K562 (cell line): ENCODE measurements at regions not wholly inside any gene's neighbourhood (a gene's known extent, or its start where the extent isn't known, plus 50 kb on each side); places are given as distances from the start of the nearest gene placed in this dataset.
"Not testable (repeated sequence)": the region's sequence is repeated elsewhere in the genome, so short reads cannot be mapped to it uniquely, and the experiment has no call there.

ENCODE experiments used
- BDP1 ChIP-seq: IDR thresholded peaks from 3 replicates; pipeline ENCODE4 v1.6.1; 2011; ENCODE audit not compliant: insufficient read length, insufficient read depth
- C11orf30 ChIP-seq: fragments of 450-650 bp; IDR thresholded peaks from 2 replicates; pipeline ENCODE4 v1.6.1; 2016; ENCODE audit warnings: low read depth, mild to moderate bottlenecking
- CHD7 ChIP-seq: fragments of 200-600 bp; sonication (generic); IDR thresholded peaks from one replicate; pipeline ENCODE4 v1.6.1; 2012; ENCODE audit warnings: mild to moderate bottlenecking, low read depth, low read length, inconsistent platforms
- CTCF ChIP-seq, 3 experiments: IDR thresholded peaks in 2 of 3; conservative IDR thresholded peaks in 1 of 3; 2 replicates each; pipeline ENCODE4 v1.5.1; 2011 to 2012; ENCODE audit warnings: low read length in 3 of 3, mild to moderate bottlenecking in 3 of 3, control low read depth in 2 of 3, improper control_type of control experiment in 1 of 3, inconsistent platforms in 1 of 3, low read depth in 1 of 3, mixed read lengths in 1 of 3, moderate library complexity in 1 of 3; ENCODE audit not compliant: insufficient read depth in 2 of 3
- FIP1L1 ChIP-seq: fragments of 200-400 bp; formaldehyde crosslinking; IDR thresholded peaks from 2 replicates; pipeline ENCODE4 v1.6.1; 2018; ENCODE audit warnings: mild to moderate bottlenecking, low read depth, low read length; ENCODE audit not compliant: poor library complexity, severe bottlenecking
- NFATC3 ChIP-seq: fragments of 450-650 bp; IDR thresholded peaks from 2 replicates; pipeline ENCODE4 v1.6.1; 2017; ENCODE audit warnings: mild to moderate bottlenecking
- NR2C2 ChIP-seq, 2 experiments: fragments of 200-800 bp in 1 of 2; sonication (Bioruptor generic) in 1 of 2; sonication (generic) in 1 of 2; formaldehyde crosslinking in 1 of 2; IDR thresholded peaks; 2 replicates each; pipeline versions ENCODE4 v1.6.1 to v1.8.0; 2016 to 2022; ENCODE audit warnings: mild to moderate bottlenecking in 1 of 2, missing compliant biosample characterization in 1 of 2, missing genetic modification characterization in 1 of 2, missing genetic modification reagents in 1 of 2
- SMAD2 ChIP-seq: fragments of 150-350 bp; IDR thresholded peaks from 2 replicates; pipeline ENCODE4 v1.6.1; 2014; ENCODE audit warnings: low read depth, mild to moderate bottlenecking, low read length
- ZBTB26 ChIP-seq: fragments of 450-650 bp; formaldehyde crosslinking; IDR thresholded peaks from 2 replicates; pipeline ENCODE4 v1.4.0; 2022; ENCODE audit warnings: missing genetic modification characterization

- TF ChIP-seq ZBTB26 (CRISPR knock-in tag); SMAD2; NFATC3; CHD7; NR2C2 (CRISPR knock-in tag; IDR thresholded peaks at IDR 0.05); NR2C2 (tag; IDR thresholded peaks at IDR 0.05); FIP1L1; BDP1; CTCF (IDR thresholded peaks at IDR 0.05 in 2 of 3, conservative IDR thresholded peaks at IDR 0.05 in 1 of 3; ENCODE audit: insufficient read depth in 2 of 3, low read depth in 1 of 3, low read length in 3 of 3); C11orf30: not testable (repeated sequence)
Observed at GRCh38 chr13:62367971-62368370, 952.3 kb upstream of the PCDH20 start.
